ENCODE measurements at regions not wholly inside any gene's neighbourhood (a gene's known extent, or its start where the extent isn't known, plus 50 kb on each side); places are given as distances from the start of the nearest gene placed in this dataset.
"Not testable (repeated sequence)": the region's sequence is repeated elsewhere in the genome, so short reads cannot be mapped to it uniquely, and the experiment has no call there.

- ATAC-seq: no peak
- no peak for DNase-seq
- intact Hi-C loops (cut with DNase I, micrococcal nuclease): no loop called here
These were observed 526.3 kb upstream of the SEMA3D start for GRCh38 chr7:85713171-85713570.

- DNase-seq: no peak
- intact Hi-C loops (cut with DNase I, micrococcal nuclease): no loop called here
- no peak for ATAC-seq
These were observed 525.0 kb upstream of the SEMA3D start for GRCh38 chr7:85711894-85712293.

GRCh38 chr7:85710960-85711359 is 524.1 kb upstream of the SEMA3D start:
- no peak for ATAC-seq

GRCh38 chr7:85708221-85708620 is 521.4 kb upstream of the SEMA3D start:
- intact Hi-C loops (cut with DNase I, micrococcal nuclease): no loop called here
- ATAC-seq (no peak), DNase-seq (no peak)

More at GRCh38 chr7:85710960-85711359, 524.1 kb upstream of the SEMA3D start:
- no peak for DNase-seq
- intact Hi-C loops (cut with DNase I, micrococcal nuclease): no loop called here

DNA sequence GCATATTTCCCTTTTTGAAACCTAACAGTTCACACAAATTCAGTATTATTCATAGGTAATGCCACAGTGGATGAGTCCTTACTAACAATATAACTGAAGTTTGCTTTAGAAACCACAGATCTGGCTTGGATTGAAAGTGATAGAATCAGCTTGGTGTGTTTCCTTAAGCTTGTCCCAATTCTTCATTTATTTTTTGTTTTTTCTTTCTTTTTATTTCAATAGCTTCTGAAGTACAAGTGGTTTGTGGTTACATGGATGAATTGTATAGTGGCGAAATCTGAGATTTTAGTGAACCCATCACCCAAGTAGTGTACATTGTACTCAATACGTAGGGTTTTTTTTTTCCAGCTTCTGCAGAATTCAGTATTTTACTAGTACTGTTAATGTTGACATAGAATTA is 518.2 kb upstream of the SEMA3D start:
- no peak for DNase-seq
- intact Hi-C loops (cut with DNase I, micrococcal nuclease): no loop called here
- no peak for ATAC-seq

- DNase-seq: no peak
These were observed 516.6 kb upstream of the SEMA3D start for GRCh38 chr7:85703251-85704010.

GRCh38 chr7:85702348-85702747 is 515.5 kb upstream of the SEMA3D start:
- DNase-seq (no peak), ATAC-seq (no peak)
- intact Hi-C loops (cut with DNase I, micrococcal nuclease): no loop called here

More at GRCh38 chr7:85703251-85704010, 516.6 kb upstream of the SEMA3D start:
- intact Hi-C loops (cut with DNase I, micrococcal nuclease): no loop called here
- no peak for ATAC-seq

GRCh38 chr7:85699482-85699881 is 512.6 kb upstream of the SEMA3D start:
- intact Hi-C loops (cut with DNase I, micrococcal nuclease): no loop called here
- no peak for ATAC-seq
- no peak for DNase-seq

- DNase-seq: no peak
- intact Hi-C loops (cut with DNase I, micrococcal nuclease): no loop called here
- no peak for ATAC-seq
These were observed 508.7 kb upstream of the SEMA3D start for GRCh38 chr7:85695533-85695932.

- intact Hi-C loops (cut with DNase I, micrococcal nuclease): no loop called here
- DNase-seq (no peak), ATAC-seq (no peak)
These were observed 508.2 kb upstream of the SEMA3D start for GRCh38 chr7:85695041-85695440.

GRCh38 chr7:85693326-85693725 is 506.5 kb upstream of the SEMA3D start:
- intact Hi-C loops (cut with DNase I, micrococcal nuclease): no loop called here
- DNase-seq (no peak), ATAC-seq (no peak)

DNA sequence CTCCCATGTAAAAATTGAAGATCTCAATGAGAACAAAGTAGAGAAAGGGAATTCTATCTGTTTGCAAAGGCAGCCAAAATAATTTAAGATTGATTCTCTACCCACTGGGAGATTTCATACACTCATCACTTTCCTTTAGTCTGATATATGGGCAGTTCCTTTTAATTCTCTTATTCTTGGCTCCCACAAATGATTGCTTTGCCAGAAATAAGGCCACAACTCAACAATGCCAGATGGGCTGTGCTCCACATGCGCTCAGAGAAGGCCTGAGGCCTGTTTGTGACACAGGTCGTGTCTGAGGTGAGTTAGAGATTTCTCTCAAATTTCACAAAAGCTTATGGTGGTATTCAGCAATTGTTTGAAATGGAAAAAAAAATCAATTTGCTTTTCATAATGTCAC is 501.9 kb upstream of the SEMA3D start:
- no peak for ATAC-seq
- intact Hi-C loops (cut with DNase I, micrococcal nuclease): no loop called here
- no peak for DNase-seq

DNA sequence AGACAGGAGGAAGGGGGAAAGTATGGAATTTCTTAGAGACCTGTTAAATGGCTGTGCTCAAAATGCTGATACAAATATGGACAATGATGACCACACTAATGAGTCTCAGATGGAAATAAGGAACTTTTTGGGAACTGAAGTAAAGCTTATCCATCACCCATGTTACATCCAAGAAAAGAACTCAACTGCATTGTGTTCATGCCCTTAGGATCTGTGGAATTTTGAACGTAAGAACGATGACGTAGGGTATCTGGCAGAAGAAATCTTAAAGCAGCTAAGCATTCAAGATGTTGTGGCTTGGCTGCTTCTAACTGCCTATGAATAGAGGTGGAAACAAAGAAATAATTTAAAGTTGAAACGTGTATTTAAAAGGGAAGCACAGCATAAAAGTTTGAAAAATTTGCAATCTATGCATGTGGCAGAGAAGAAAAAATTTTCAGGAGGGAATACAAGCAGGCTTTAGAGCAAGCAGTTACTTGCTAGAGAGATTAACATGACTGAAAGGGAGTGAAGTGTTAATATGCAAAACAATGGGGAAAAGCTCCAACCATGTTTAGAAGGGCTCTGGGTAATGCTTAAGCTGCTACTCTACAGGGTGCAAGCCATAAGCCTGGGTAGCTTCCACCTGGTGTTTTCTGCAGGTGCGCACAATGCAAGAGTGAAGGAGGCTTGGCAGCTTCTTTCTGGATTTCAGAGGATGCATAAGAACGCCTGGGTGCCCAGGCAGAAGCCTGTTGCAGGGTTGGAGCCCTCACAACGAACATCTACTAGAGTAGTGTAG is 499.7 kb upstream of the SEMA3D start:
- ATAC-seq (no peak), DNase-seq (no peak)
- intact Hi-C loops (cut with DNase I, micrococcal nuclease): no loop called here

GRCh38 chr7:85685901-85686300 is 499.0 kb upstream of the SEMA3D start:
- ATAC-seq (no peak), DNase-seq (no peak)
- intact Hi-C loops (cut with DNase I, micrococcal nuclease): no loop called here

DNA sequence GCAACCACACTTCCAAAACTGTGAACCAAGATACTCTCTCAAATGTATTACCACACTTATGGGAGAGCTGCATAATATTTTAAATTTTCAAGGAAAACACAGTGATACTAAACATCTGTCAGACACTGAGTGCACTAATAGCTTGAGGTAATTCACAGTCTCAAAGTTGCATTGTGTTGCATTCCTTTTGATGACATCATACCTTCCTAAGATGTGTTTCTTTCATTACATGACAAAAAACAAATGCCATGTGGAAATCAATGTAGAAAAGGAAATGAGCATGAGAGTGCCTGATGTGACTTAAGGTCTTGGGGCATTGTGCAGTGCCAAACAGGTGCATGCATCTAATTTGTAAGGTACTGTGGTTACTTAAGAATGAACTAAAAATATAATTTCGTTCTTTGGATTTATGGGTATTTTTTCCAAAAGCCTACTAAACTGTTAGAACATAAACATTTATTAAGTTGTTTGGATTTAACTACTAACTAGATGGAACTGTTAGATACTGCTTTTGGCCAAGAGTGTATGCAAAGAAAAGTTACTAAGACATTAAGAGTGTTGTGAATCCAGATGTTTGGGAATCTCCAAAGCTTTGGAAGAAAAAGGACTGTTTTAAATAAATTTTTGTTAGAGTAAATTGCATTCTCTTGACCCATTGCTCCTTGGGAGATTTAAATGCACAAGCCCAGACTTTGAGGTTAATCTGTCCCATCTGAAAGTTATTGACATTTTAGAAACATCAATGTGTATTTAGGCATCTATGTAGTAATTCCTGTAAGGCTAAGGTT is 496.2 kb upstream of the SEMA3D start:
- no peak for ATAC-seq
- no peak for DNase-seq
- intact Hi-C loops (cut with DNase I, micrococcal nuclease): no loop called here

GRCh38 chr7:85681241-85681640 is 494.4 kb upstream of the SEMA3D start:
- DNase-seq (no peak), ATAC-seq (no peak)
- intact Hi-C loops (cut with DNase I, micrococcal nuclease): no loop called here

GRCh38 chr7:85675093-85675492 is 488.2 kb upstream of the SEMA3D start:
- ATAC-seq; DNase-seq; intact Hi-C loops (cut with DNase I, micrococcal nuclease): not testable (repeated sequence)

DNA sequence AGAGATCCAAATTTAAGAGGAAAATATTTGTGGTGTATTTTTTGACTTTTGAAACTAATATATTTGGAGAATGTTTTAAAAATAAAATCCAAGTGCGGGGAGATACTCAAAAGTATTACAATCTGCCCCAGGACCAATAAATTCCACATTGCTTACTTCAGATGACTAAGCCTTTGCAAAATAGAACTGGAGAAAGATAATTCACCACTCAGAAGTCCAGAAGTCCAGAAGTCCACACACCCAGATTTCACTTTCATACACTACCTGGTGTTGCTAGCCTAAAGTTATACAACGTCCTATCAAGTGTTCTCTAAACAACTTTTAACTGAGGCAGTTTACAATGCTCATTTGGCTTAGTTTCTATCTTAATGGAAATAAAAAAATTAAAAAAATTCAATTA is 487.0 kb upstream of the SEMA3D start:
- intact Hi-C loops (cut with DNase I, micrococcal nuclease): no loop called here
- DNase-seq (no peak), ATAC-seq (no peak)

- DNase-seq (no peak), ATAC-seq (no peak)
- intact Hi-C loops (cut with DNase I, micrococcal nuclease): no loop called here
These were observed 482.4 kb upstream of the SEMA3D start for GRCh38 chr7:85669225-85669624.

GRCh38 chr7:85664341-85664740 is 477.5 kb upstream of the SEMA3D start:
- no peak for DNase-seq
- ATAC-seq: no peak
- intact Hi-C loops (cut with DNase I, micrococcal nuclease): no loop called here

Data from left colon (tissue), 2 donors.